NOMO-1 treated with DMSO at 0.1 percent for 48 hours (cell line): ENCODE measurements at regions not wholly inside any gene's neighbourhood (a gene's known extent, or its start where the extent isn't known, plus 50 kb on each side); places are given as distances from the start of the nearest gene placed in this dataset.
A peak's percentile ranks its signal among the peaks of the same experiment; 100 is the strongest.
"Not testable (repeated sequence)": the region's sequence is repeated elsewhere in the genome, so short reads cannot be mapped to it uniquely, and the experiment has no call there.

Experiments
- DNase-seq: peaks from one replicate; lab custom pipeline; 2025; ENCODE audit not compliant: unreplicated experiment; lab: John Stamatoyannopoulos, UW

- DNase-seq, result not testable (repeated sequence)
Observed at GRCh38 chr16:86861270-86861858, 283.0 kb downstream of the FOXL1 start.

- DNase-seq, result no peak
Observed at GRCh38 chr16:86862595-86863280, 284.4 kb downstream of the FOXL1 start.

- DNase-seq, result no peak
Observed at GRCh38 chr16:86863609-86864008, 285.3 kb downstream of the FOXL1 start.

- no peak for DNase-seq
Observed at GRCh38 chr16:86864586-86864985, 286.2 kb downstream of the FOXL1 start.

- no peak for DNase-seq
Observed at GRCh38 chr16:86865851-86866662, 287.7 kb downstream of the FOXL1 start.

GRCh38 chr16:86866986-86867722 is 288.8 kb downstream of the FOXL1 start:
- DNase-seq, result no peak

GRCh38 chr16:86868070-86868469 is 289.7 kb downstream of the FOXL1 start:
- DNase-seq, result no peak

GRCh38 chr16:86868786-86869185 is 290.4 kb downstream of the FOXL1 start:
- DNase-seq, result no peak

GRCh38 chr16:86869288-86870022 is 291.1 kb downstream of the FOXL1 start:
- no peak for DNase-seq

GRCh38 chr16:86870380-86870779 is 292.0 kb downstream of the FOXL1 start:
- DNase-seq, result no peak

- no peak for DNase-seq
Observed at GRCh38 chr16:86872131-86872530, 293.8 kb downstream of the FOXL1 start.

GRCh38 chr16:86872833-86873232 is 294.5 kb downstream of the FOXL1 start:
- DNase-seq, result no peak

GRCh38 chr16:86874141-86874540 is 295.8 kb downstream of the FOXL1 start:
- DNase-seq, result peak; percentile 2

- no peak for DNase-seq
Observed at GRCh38 chr16:86876499-86876898, 298.1 kb downstream of the FOXL1 start.

- DNase-seq, result peak; percentile 3
Observed at GRCh38 chr16:86877108-86877507, 298.8 kb downstream of the FOXL1 start.

GRCh38 chr16:86877835-86878234 is 299.5 kb downstream of the FOXL1 start:
- no peak for DNase-seq

- no peak for DNase-seq
Observed at GRCh38 chr16:86878236-86879080, 300.1 kb downstream of the FOXL1 start.

- no peak for DNase-seq
Observed at GRCh38 chr16:86879268-86879667, 300.9 kb downstream of the FOXL1 start.

GRCh38 chr16:86880316-86881117 is 302.2 kb downstream of the FOXL1 start:
- no peak for DNase-seq
